SK-N-SH (cell line): ENCODE measurements at regions not wholly inside any gene's neighbourhood (a gene's known extent, or its start where the extent isn't known, plus 50 kb on each side); places are given as distances from the start of the nearest gene placed in this dataset.

ENCODE experiments used
- EP300 ChIP-seq, 2 experiments: IDR thresholded peaks; 2 replicates each; pipeline versions ENCODE4 v1.4.0 to v1.6.1; 2012; ENCODE audit warnings: borderline replicate concordance in 1 of 2, low read depth in 1 of 2, low read length in 1 of 2
- EZH2phosphoT487 ChIP-seq: fragments of 200-600 bp; sonication (generic); IDR thresholded peaks from 2 replicates; pipeline ENCODE4 v1.6.1; 2017; ENCODE audit warnings: low read depth, mixed run types, mild to moderate bottlenecking, antibody characterized with exemption, moderate library complexity, borderline replicate concordance
- GABPA ChIP-seq: IDR thresholded peaks from 2 replicates; pipeline ENCODE4 v1.4.0; 2012; ENCODE audit warnings: low read depth, mild to moderate bottlenecking
- JUND ChIP-seq: IDR thresholded peaks from 2 replicates; pipeline ENCODE4 v1.4.0; 2012
- TAF1 ChIP-seq: IDR thresholded peaks from 2 replicates; pipeline ENCODE4 v1.6.1; 2012; ENCODE audit warnings: low read depth, mild to moderate bottlenecking, low read length, moderate library complexity, borderline replicate concordance
- TEAD4 ChIP-seq: IDR thresholded peaks from 2 replicates; pipeline ENCODE4 v1.4.0; 2012; ENCODE audit warnings: mild to moderate bottlenecking, borderline replicate concordance; ENCODE audit not compliant: insufficient read depth
- TF ChIP-seq, protein P1 (sequence below): fragments of 200-600 bp; sonication (generic); IDR thresholded peaks from 2 replicates; pipeline ENCODE4 v1.6.1; 2017; ENCODE audit warnings: antibody characterized with exemption, mild to moderate bottlenecking, moderate library complexity
- TF ChIP-seq, protein P2 (sequence below): IDR thresholded peaks from 2 replicates; pipeline ENCODE4; 2012

DNA sequence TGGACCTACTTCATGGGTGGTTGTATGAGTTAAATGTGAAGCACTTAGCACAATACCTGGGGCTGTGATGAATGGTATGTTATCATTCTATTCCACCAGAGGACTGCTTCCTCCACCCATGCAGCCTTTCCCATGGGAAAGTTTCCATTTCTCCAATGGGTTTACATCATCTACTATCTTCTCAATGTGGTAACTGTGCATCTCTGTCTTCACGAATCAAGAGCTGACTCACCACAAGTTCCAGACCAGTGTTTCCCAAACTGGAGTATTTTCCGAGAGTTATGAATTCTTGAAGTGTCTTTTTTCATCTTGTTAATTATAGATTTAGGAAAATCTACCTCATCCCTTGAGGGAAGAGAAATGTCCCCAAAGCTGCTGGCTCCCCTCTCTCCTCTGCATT lies 182.8 kb downstream of the UNC5CL start:
- TF ChIP-seq JUND (no peak), EZH2phosphoT487 (no peak), EP300 (IDR thresholded peaks at IDR 0.05; ENCODE audit: borderline replicate concordance in 1 of 2, low read depth in 1 of 2, low read length in 1 of 2) (no peak), GABPA (no peak), TAF1 (no peak), TEAD4 (no peak)
- TF ChIP-seq, protein P1, sequence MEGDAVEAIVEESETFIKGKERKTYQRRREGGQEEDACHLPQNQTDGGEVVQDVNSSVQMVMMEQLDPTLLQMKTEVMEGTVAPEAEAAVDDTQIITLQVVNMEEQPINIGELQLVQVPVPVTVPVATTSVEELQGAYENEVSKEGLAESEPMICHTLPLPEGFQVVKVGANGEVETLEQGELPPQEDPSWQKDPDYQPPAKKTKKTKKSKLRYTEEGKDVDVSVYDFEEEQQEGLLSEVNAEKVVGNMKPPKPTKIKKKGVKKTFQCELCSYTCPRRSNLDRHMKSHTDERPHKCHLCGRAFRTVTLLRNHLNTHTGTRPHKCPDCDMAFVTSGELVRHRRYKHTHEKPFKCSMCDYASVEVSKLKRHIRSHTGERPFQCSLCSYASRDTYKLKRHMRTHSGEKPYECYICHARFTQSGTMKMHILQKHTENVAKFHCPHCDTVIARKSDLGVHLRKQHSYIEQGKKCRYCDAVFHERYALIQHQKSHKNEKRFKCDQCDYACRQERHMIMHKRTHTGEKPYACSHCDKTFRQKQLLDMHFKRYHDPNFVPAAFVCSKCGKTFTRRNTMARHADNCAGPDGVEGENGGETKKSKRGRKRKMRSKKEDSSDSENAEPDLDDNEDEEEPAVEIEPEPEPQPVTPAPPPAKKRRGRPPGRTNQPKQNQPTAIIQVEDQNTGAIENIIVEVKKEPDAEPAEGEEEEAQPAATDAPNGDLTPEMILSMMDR: no peak
- TF ChIP-seq, protein P2, sequence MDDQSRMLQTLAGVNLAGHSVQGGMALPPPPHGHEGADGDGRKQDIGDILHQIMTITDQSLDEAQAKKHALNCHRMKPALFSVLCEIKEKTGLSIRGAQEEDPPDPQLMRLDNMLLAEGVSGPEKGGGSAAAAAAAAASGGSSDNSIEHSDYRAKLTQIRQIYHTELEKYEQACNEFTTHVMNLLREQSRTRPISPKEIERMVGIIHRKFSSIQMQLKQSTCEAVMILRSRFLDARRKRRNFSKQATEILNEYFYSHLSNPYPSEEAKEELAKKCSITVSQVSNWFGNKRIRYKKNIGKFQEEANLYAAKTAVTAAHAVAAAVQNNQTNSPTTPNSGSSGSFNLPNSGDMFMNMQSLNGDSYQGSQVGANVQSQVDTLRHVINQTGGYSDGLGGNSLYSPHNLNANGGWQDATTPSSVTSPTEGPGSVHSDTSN: no peak
